HEK293 (cell line): ENCODE measurements at regions not wholly inside any gene's neighbourhood (a gene's known extent, or its start where the extent isn't known, plus 50 kb on each side); places are given as distances from the start of the nearest gene placed in this dataset.

ENCODE experiments used
- ATF2 ChIP-seq: fragments of 450-650 bp; formaldehyde crosslinking; IDR thresholded peaks from 2 replicates; pipeline ENCODE4 v1.5.1; 2016; ENCODE audit warnings: missing biosample characterization, missing genetic modification characterization, low read depth
- CTCF ChIP-seq: fragments of 450-650 bp; formaldehyde crosslinking; IDR thresholded peaks from 2 replicates; pipeline ENCODE4 v1.5.1; 2016; ENCODE audit warnings: missing biosample characterization, missing genetic modification characterization
- ELK4 ChIP-seq: IDR thresholded peaks from 2 replicates; pipeline ENCODE4 v1.6.1; 2011; ENCODE audit warnings: mild to moderate bottlenecking, low read depth, low read length, borderline replicate concordance
- HOXD13 ChIP-seq: sonication (generic); formaldehyde crosslinking; IDR thresholded peaks from 2 replicates; pipeline ENCODE4 v1.8.0; 2022; ENCODE audit warnings: missing genetic modification reagents, borderline replicate concordance
- ZNF24 ChIP-seq: fragments of 450-650 bp; formaldehyde crosslinking; IDR thresholded peaks from 2 replicates; pipeline ENCODE4 v1.5.1; 2016; ENCODE audit warnings: missing biosample characterization, missing genetic modification characterization
- ZNF560 ChIP-seq: fragments of 450-650 bp; formaldehyde crosslinking; IDR thresholded peaks from 2 replicates; pipeline ENCODE4 v1.5.1; 2017; ENCODE audit warnings: missing biosample characterization, missing genetic modification characterization, borderline replicate concordance
- ZXDB ChIP-seq: fragments of 450-650 bp; formaldehyde crosslinking; IDR thresholded peaks from 2 replicates; pipeline ENCODE4 v1.5.1; 2016; ENCODE audit warnings: missing biosample characterization, missing genetic modification characterization

GRCh38 chr9:109683521-109683920 is 96.5 kb upstream of the PALM2AKAP2 start:
- TF ChIP-seq CTCF (tag by site-specific recombination) (no peak), ZNF560 (tag by site-specific recombination) (no peak), HOXD13 (no peak), ELK4 (no peak), ZNF24 (tag by site-specific recombination) (no peak), ATF2 (no peak), ZXDB (no peak)
